ENCODE measurements at regions not wholly inside any gene's neighbourhood (a gene's known extent, or its start where the extent isn't known, plus 50 kb on each side); places are given as distances from the start of the nearest gene placed in this dataset.

DNA sequence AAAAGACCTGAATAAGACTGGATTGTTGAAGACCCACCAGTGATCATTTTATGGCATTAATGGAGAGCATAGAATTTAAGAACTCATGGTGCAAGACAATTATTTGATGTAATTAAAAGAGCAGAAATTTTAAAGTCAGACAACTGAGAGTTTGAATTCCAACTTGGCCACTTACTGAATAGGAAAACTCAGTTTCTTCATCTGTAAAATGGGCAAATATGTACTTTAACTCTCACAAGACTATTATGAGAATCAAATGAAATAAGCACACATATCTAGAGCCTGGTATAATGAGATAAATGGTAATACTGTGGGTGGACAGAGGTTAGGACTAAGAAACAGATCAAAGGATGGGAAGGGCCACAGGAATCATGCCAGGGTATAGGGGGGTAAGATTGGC lies 88.0 kb downstream of the SOX9 start:
- no peak for DNase-seq

DNA sequence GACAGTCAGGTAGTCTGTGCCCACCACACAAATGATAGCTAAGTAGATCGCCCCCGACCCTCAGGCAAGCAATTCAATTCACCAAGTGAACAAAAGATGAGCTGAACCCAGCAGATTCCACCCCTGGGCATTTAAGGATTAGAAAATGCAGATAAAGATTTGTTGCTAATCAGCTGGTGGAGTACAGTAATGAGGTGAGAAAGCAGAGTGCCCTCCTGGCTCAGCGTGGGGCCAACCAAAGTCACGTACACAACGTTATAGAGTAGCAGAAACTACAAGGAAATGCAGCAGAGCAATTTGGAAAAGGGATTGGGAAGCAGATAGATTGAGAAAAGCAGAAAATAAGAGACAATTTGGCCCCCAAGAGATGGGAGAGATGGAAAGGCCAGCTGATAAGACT lies 91.2 kb downstream of the SOX9 start:
- DNase-seq = no peak

DNA sequence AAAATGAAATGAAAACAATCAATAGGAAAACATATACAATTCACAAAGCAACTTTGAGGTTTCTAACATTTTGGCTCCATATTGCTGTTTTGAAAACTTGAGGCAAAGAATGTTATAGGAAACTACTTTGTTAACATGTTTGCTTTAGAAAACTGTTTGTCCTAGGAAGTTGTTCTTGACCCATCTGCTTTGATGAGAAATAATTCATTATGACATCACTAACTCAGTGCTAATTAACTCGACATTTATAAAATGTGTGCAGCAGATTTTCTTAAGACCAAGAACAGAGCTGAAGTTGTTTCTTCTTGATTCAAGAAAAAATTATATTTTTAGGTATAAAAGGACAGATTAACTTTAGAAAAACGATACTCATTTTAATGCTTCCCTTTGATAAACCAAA lies 94.7 kb downstream of the SOX9 start:
- DNase-seq = no peak

DNA sequence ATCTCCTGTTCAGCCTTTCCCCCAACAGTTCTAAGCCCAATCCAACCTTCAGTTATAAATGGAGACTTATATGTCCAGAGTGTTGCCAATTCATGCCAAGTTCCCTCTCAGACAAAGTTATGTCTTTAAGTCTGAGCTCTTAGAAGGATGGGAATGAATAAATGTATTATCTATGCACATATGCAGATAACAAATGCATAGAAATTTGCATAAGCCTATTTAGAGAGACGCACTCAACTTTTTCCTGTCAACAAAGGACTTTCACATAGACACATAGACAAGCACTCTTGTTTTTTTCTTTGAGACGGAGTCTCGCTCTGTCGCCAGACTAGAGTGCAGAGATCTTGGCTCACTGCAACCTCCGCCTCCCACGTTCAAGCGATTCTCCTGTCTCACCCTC lies 95.1 kb downstream of the SOX9 start:
- DNase-seq = no peak

DNA sequence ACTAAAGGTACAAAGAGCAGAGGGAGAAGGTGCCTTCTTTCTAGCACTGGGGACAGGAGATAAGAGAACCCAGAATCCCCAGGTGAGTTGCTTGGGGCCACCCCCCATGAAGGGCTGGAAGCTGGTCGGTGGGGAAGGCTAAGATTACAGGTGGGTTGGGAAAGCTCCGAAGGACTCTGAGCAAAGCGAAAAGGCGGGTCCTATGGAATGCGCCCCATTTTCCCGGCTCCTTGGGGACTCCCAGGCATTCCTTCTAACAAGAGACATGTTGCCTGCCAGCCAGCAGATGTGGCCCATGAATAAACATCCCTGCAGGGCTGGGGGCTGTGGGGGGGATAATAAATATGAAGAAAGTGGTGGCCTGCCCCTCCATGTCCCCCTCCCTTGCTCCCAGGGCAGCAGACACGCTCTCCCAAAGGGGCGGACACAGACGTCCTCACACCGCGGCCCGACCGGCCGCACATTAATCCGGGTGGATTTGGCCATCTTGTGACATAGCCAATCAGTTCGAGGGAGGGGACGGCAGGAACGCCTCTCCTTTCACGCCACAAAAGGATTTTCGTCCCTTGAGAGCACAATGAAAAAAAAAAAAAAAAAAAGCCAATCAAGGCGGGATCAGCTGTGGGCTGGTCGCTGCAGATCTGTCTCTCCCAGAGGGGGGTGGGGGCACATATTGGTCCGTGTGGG lies 98.5 kb downstream of the SOX9 start:
- no peak for DNase-seq

DNA sequence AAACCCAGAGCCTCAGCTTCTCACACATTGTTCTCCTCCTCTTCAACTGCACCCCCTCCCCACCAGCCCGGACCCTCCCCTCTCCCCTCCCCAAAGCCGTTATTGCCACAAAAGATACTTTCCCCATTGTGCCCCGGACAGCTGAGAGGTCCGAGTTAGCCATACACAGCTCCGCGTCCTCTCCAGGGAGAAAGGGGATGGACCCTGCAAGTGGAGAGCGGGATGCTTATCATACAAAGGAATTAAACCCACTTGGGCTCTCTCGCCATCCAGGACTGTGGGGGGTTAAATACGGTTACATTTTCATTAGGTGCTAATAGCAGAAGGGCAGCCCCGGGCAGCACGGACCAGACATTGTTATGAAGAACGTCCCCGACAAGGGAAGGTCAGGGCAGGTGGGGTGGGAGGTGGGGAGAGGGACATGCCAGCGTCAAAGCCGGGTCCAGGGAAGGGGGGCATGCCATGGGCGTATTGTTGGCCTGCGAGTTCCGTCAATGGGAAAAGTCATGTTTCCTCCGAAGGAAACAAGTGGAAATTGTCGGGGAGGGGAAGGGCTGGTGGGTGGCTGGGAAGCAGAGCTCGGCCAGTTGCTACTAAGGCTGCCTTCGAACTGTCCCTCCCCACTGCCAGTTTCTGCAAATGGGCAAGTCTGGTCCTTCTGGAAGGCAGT lies 99.1 kb downstream of the SOX9 start:
- DNase-seq = no peak

DNA sequence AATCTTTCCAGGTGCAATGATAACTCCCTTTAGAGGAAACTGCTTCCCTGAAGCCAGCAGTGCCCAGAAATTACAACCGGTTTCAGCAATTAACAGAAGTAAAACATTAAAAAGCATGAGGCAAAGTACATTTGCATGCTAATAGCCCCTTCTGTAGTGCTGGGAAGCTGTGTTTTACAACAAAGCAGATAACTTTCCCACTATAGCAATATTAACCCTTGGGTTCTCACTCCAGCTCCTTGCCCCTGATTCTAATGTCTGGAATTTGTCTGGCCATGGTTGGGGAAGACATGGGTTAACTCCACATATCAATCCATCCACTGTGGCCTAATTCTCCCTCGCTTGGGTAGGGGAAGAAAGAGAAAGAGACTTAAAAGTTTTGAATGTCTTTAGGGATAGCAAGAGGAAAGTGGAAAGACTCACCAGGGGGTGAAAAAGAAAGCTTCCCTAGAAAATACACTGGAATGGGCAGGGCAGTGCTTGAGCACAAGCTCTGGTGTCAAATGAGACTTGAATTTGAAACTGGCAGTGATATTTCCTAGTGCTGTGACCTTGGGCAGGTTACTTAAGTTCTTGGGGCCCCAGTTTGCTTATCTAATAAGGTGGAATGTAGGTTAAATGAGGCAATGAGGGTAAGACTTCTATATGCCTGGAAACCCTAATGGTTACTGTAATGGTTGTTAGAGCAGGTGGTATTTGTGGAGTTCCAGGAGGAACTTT lies 102.0 kb downstream of the SOX9 start:
- DNase-seq = no peak

DNA sequence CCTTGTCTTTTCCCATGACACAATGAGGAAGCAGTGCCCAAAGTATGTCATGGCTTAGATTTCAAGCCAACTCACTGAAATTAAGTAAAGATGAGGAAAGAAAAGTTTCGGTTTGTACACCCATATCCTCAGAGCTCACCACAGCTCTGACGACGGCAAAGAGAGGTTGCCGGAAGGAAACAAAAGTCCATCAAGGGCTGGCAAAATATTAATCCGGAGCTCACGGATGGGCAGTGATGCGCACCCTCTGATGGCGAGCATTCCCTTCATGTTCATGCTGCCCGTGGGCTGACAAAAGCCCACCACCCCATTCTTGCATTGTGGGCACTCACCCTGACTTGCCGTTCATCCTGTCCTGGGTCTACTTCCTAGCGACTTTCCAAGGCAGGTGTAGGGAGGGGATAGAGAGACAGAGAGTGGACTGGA lies 103.1 kb downstream of the SOX9 start:
- no peak for DNase-seq

DNA sequence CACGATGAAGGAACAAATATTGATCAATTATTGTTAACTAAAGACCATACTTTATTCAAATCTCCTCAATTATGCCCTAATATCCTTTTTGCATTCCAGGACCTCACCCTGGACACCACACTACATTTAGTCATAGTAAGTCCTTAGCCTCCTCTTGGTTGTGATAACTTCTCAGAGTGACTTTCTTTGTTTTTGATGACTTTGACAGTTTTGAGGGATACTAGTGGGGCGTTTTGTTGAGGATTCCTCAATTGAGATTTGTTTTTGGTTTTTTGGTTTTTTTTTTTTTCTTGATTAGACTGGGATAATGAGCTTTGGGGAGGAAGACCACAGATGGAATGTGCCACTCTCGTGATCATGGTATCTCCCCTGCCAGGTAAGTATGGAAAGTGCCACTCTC lies 105.5 kb downstream of the SOX9 start:
- DNase-seq = no peak

DNA sequence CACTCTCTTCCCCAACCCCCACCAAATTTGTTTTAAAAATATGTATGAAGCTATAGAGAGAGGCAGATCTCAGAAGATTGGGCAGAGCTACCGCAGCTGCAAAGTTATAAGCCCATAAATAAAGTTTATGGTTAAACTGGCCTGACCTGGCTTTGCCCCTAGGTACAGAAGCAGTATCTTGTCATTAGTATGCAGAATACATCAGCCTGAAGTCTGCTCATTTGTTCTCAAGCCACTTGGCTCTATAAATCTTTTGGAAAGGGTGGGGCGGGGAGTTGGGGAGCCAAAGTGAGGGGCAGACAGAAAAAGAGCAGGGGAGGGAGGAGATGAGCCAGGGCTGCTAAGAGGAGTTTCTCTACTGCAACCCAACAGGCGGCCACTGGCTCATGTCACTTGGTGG lies 113.2 kb downstream of the SOX9 start:
- DNase-seq = no peak

DNA sequence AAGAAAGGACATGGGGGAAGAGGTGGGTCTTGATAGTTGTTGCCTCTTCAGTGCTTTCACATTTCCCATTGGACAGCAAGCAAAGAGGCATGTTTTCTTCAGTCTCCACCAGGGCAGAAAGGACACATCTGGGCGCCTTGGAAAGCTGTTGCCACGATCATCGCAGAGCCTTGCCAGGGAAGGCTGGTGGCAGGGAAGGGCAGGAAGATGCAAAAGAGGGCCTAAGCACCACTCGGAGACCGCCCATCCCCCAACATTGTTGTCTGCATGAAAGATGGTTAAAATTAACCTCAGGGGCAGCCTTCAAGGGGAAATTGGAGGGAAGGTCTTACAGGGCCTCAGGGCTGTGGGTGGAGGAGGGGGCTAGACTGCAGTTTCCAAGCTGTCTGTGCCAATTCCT lies 114.2 kb downstream of the SOX9 start:
- DNase-seq = no peak

DNA sequence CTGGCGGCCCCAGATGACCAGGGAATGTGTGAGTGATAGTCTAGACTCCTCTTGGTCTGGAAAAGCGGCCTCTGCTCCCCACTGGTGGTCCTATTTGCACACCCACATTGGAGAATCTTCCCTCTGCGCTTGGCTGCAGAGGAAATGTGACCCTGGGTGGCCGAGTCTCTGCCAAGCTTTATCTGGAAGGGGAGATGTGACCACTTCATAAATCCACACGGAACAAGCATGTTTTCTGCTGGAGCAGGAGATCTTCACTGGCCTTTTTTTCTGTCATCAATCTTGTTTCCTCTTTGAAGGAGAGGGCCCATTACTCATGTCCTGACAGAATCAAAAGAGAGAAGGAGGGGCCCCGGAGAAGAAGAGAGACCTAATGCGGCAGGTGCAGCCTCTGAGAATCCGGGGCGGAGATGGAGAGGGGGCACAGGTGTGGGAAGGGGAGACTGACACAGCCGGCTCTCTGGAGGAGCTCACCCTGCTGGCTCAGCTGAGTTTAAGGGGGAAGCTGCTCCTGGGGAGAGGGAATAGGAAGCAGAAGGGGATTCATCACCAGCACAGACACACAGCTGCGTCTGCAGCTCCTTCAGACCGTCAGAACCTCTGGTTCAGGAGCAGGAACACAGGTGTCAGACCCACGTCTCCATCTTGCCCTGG lies 116.3 kb downstream of the SOX9 start:
- no peak for DNase-seq

DNA sequence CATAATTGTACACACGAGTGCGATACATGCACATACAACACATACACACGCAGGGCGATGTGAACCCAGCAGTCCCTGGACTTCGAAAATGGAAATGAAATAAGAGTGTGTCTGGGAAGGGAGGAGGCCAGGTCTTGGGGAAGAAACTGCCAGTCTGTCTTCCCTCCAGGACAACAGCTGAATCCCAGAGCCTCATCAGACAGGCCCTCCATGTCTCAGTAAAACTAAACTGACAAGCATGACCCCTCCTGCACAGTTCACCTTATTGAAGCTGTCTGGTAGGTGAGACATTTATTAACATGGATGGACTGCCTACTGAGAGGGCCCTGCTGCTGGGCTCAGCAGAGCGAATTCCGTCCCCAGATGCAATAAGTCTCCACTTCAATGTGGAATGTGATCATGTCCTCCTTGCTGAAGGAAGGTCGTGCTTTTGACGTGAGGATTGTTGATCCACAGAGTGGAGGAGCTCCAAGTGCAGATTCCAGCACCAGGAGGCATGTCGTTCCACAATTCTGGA lies 117.4 kb downstream of the SOX9 start:
- no peak for DNase-seq

DNA sequence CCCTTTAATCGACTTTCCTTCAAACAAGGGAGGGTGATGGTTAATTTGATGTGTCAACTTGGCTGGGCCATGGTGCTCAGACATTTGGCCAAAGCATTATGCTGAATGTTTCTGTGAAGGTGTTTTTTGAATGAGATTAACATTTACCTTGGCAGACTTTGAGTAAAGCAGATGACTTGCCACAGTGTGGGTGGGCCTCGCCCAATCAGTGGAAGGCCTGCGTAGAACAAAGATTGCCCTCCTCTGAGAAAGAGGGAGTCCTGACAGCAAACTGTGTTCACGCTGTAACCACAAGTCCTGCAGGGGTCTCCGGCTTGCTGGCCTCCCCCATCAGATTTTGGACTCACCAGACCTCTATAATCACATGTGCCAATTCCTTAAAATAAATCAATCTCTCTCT lies 118.7 kb downstream of the SOX9 start:
- no peak for DNase-seq

DNA sequence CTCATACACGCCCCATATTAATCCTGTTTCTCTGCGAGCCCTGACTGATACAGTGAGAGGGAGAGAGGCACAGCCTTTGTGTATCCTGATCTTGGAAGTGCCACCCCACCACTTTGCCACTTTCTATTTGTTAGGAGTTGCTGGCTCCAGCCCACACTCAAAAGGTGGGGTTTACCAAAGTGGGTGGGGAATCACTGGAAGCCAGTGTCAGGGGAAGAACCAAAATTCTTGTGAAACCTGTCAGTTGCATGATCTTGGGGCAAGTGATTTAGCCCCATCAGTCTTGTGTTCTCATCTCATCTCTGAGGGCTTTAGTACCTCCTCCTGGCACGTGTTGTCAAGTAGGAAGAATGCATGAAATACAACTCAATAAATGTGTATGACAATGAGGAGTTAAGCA lies 119.5 kb downstream of the SOX9 start:
- no peak for DNase-seq

DNA sequence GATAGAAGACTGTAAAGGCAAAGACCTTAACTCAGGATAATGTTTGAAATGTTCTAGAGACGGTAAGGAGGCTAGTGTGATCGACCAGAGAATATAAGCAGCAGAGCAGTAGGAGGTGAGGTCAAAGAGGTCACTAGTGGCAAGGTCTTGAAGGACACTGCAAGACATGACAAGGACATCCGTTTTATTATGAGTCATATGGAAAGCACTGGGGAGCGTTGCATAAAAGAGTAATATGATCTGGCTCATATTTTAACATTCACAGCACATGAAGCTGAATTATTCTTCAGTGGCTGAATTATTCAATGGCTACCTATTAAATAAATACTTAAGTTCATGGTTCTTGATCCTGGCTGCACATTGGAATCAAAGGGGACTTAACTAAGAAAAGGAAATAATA lies 123.7 kb downstream of the SOX9 start:
- DNase-seq = no peak

DNA sequence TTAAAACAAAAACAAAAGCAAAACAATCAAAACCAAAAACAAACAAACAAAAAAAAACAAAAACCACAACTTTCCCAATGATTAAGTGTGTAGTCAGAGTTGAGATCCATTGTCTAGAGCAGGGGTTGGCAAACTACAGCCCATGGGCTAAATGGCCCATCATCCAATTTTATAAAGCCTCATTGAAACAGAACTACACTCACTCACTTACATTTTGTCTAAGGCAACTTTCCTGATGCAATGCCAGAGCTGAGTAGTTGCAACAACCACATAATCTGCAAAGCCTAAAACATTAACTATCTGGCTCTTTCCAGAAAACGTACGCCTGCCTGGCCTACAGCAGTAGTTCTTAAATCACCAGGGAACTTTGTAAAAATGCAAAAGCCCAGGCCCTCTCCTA lies 124.1 kb downstream of the SOX9 start:
- no peak for DNase-seq

DNA sequence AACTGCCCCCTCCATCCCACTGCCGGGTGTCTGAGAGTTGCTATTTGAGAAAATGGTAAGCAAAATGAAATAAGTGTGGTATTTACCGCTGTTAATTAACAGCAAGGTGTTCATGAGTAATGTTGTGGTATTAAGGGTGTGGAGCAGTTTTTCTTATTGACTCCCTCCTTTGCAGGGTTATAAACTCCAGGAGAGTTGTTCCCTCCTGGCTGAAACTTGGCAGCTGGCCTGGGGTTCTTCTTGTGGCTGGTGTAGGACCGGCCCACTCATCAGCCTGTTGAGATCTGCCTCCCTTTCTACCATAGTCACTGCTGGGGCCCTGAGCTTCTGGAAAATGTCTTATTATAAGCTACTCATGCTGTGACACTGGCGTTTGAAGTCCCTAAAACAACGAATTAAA lies 128.6 kb downstream of the SOX9 start:
- DNase-seq = no peak

DNA sequence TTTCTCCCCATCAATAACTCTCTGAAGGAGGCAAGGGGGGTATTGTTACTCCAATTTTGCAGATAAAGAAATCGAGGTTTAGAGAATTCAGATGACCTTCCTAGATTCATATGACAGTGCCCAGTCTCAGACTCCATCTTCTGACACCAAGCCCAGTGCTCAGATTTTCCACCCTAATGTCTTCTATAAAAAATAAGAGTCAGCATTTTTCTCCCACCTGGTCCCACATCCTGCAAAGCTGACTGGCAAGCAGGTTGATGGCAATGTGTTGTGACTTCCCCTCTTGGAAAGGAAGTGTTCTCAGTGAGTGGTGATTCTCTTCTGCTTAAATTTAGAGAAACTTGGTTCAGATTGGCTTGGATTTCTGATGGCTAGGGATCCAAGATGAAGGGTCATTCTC lies 129.4 kb downstream of the SOX9 start:
- no peak for DNase-seq

DNA sequence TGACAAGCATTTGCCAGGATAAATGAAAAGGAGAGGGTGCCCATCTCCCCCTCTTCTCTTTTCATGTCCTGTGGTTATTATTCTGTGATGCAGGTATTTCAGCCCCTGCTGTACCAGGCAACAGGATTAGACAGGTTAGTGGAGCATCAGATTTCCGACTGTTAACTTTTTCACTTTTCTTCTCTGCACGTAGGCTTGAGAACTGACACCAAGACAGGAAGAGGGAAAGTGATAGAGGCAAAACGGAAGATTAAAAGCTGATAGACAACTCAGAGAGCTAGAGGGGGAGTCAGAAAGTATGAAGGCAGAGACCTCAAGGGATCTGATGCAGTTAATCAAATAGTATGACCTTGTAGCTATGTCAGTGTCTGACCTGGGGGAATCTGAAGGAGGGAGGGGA lies 132.8 kb downstream of the SOX9 start:
- no peak for DNase-seq

DNA sequence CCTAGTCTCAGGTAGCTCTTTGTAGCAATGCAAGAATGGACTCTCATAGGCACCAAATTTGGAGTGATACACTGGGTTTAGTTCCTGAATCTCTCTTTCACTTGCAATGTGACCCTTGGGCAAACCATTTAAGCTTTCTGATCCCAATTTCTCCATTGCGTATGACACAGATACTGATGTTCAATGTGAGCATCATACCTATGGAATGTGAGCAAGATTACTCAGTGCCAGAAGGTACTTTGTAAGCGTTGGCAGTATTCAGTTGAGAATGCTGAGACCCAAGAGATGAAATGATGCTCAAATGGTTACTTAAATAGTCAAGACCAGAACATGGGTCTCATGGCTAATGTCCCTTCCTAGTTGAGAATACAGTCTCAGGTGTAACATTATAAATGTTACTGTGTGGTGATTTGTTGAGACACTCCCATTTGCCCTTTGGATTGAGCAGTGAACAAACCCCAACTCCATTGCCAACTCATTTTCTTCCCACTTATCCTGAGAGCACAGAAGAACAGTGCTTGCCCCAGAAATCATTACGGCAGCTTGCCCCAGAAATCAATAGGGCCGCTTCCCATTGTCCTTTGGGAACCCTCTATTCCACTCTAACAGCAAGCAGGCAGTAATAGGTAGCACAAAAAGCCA lies 134.1 kb downstream of the SOX9 start:
- no peak for DNase-seq

DNA sequence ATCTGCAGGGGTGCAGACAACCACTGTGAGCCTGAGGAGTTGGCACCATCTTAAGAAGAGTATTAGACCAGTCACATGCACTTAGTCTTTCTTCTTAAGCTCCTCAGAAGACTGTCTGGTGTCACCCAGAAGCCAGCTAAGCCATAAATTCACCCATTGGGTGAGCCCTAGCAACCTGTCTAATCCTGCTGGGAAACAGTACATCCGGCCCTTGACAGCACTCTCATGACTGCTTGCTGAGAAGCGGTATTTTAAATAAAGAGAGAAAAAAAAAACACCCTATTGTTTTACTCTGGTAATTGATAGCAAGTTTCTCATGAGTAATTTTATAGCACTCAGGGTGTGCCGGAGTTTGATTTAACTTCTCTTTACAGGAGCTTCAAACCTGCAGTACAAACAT lies 134.7 kb downstream of the SOX9 start:
- no peak for DNase-seq

All from muscle of arm (tissue), 1 donor.